ENCODE measurements at regions not wholly inside any gene's neighbourhood (a gene's known extent, or its start where the extent isn't known, plus 50 kb on each side); places are given as distances from the start of the nearest gene placed in this dataset.

DNA sequence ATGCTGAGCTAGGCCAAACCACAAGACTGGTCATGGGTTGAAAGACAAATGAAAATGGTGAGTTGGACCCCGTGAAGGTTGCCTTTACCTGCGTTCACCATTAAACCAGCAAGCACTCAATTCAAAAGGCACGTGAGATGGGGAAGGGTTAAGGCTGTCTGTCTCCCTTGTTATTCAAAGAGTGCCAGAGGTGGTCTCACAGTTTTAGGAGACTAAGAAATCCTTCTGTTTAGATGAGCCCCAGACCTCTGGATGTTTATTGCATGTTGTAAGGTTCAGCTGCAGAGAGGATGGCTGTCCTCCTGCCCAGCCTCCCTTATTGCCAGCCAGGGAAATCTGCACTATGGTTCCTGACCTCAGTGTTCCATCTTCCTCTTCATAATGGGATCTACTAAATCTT, 498.0 kb upstream of the CELF2 start:
- Histone ChIP-seq H3K36me3 (ENCODE audit: control insufficient read depth, insufficient read depth, low read length) (no peaks in the 10 kb centered on the region), H3K4me3 (ENCODE audit: low read depth, low read length) (no peak overlapping the region), H3K27me3 (ENCODE audit: control insufficient read depth, insufficient read depth, low read length) (no peaks in the 10 kb centered on the region)
- TF ChIP-seq, protein P1, sequence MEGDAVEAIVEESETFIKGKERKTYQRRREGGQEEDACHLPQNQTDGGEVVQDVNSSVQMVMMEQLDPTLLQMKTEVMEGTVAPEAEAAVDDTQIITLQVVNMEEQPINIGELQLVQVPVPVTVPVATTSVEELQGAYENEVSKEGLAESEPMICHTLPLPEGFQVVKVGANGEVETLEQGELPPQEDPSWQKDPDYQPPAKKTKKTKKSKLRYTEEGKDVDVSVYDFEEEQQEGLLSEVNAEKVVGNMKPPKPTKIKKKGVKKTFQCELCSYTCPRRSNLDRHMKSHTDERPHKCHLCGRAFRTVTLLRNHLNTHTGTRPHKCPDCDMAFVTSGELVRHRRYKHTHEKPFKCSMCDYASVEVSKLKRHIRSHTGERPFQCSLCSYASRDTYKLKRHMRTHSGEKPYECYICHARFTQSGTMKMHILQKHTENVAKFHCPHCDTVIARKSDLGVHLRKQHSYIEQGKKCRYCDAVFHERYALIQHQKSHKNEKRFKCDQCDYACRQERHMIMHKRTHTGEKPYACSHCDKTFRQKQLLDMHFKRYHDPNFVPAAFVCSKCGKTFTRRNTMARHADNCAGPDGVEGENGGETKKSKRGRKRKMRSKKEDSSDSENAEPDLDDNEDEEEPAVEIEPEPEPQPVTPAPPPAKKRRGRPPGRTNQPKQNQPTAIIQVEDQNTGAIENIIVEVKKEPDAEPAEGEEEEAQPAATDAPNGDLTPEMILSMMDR (IDR thresholded peaks at IDR 0.05; ENCODE audit: insufficient read depth, low read length, poor library complexity, severe bottlenecking): no peak
- no peak for DNase-seq (ENCODE audit: low read depth)

DNA sequence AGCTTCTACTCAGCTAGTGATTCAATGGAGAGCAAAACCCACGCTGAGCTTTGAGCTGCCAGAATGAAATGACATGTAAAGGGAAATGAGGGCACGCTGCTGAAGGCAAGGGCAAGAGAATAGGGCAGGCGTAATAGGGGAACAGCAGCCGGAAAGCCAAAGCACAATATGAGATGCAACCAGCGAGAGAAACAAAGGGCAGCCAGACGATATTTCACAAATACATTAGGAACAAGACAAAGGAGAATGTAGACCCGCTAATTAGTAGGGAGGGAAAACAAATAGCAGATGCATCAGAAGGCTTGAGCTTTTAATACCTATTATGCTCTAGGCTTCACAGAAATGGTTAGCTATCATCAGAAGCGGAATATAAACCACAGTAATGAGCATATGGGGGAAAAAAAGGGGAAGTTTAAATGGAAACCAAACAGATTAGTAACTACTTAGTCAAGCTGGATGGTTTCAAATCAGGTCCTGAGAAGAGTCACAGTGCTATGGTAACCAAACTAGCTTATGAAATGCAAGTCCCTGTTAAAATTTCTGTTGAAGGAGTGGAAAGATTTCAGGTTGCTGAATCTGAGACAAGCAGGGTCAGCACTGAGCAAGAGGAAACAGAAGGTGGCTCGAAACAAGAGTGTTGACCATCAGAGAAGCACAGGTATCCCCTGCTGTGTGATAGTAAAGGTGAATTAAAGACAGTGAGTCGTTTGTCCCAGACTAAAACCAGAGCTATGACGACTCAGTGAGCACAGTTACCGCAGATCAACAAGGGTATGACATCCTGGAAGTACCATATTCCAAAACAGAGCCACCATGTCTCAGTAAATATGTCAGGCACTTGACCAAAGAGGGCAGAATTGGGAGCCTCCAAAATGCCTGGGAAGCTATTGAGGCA, 496.9 kb upstream of the CELF2 start:
- no peak overlapping the region for H3K4me3 ChIP-seq (ENCODE audit: low read depth, low read length)
- no peak for DNase-seq (ENCODE audit: low read depth)
- no peaks in the 10 kb centered on the region for H3K27me3 ChIP-seq (ENCODE audit: control insufficient read depth, insufficient read depth, low read length)
- TF ChIP-seq, protein P1 (IDR thresholded peaks at IDR 0.05; ENCODE audit: insufficient read depth, low read length, poor library complexity, severe bottlenecking): no peak
- no peaks in the 10 kb centered on the region for H3K36me3 ChIP-seq (ENCODE audit: control insufficient read depth, insufficient read depth, low read length)

DNA sequence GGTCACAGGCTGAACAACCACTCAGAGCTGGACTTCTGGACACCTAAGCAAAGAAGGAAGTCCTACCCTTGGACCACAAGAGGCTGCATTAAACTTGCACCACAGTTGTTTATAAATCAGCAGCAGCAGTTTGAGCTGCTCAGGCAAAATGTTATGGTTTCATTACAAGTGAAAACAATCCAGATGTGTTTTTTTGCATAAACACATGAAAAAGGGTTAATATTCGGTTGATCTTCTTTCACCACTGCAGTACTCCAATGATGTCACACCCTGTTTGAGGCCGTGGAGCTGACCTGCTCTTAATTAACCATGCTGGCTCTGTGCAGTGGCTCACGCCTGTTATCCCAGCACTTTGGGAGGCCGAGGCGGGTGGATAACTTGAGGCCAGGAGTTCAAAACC, 490.8 kb upstream of the CELF2 start:
- no peaks in the 10 kb centered on the region for H3K27me3 ChIP-seq (ENCODE audit: control insufficient read depth, insufficient read depth, low read length)
- TF ChIP-seq, protein P1 (IDR thresholded peaks at IDR 0.05; ENCODE audit: insufficient read depth, low read length, poor library complexity, severe bottlenecking): no peak
- H3K4me3 ChIP-seq (ENCODE audit: low read depth, low read length): no peak overlapping the region
- DNase-seq (ENCODE audit: low read depth): no peak
- H3K36me3 ChIP-seq (ENCODE audit: control insufficient read depth, insufficient read depth, low read length): no peaks in the 10 kb centered on the region

DNA sequence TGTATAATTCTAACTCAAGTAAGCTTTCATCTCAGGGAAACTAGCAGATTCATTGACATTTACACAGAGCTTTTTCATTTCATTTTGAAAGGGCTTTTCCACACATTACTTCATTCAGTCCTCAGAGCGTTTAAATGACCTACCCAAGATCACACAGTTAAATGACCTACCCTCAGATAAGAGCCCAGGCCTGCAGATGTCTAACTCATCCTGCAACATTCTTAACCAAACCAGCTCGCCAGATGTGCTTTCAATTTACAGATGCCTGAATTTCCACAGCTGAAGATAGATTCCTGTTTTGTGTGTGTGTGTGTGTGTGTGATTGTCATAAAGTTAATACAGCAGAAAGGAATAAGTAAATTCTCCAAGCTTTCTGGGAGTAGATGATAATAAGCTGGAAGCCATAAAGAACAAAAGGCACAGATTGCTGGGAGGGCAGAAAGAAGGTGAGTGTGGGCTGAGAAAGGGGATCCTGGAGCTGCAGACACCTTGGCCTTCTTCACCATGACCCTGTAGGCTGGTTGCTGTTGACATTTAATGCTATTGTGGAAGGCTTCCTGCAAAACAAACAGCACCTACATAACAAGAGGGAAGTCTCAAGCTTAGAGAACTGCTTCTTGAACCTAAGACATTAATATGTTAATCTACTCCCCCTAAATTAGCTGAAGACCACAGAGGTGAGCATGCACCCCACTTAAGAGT, 489.7 kb upstream of the CELF2 start:
- no peaks in the 10 kb centered on the region for H3K36me3 ChIP-seq (ENCODE audit: control insufficient read depth, insufficient read depth, low read length)
- TF ChIP-seq, protein P1 (IDR thresholded peaks at IDR 0.05; ENCODE audit: insufficient read depth, low read length, poor library complexity, severe bottlenecking): no peak
- no peak overlapping the region for H3K4me3 ChIP-seq (ENCODE audit: low read depth, low read length)
- H3K27me3 ChIP-seq (ENCODE audit: control insufficient read depth, insufficient read depth, low read length): no peaks in the 10 kb centered on the region
- no peak for DNase-seq (ENCODE audit: low read depth)

DNA sequence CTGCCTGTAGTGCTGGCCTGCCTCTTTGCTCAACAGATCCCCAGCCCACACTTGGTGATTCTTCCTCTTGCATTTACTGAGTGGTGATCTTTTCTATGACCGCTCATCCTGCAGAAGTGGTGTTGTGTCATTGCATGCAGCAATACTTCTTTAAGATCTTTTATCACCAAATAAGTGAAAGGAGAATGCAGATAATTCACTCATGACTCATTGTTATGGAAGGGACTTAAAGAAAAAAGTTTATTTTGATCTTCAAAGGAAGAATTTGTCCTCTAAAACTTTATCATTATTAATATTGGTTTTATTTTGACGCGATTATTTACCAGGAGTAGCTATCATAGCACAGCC, 489.1 kb upstream of the CELF2 start:
- H3K27me3 ChIP-seq (ENCODE audit: control insufficient read depth, insufficient read depth, low read length): no peaks in the 10 kb centered on the region
- DNase-seq (ENCODE audit: low read depth): no peak

More for the DNA sequence above, 489.1 kb upstream of the CELF2 start:
- TF ChIP-seq, protein P1 (IDR thresholded peaks at IDR 0.05; ENCODE audit: insufficient read depth, low read length, poor library complexity, severe bottlenecking): no peak
- no peak overlapping the region for H3K4me3 ChIP-seq (ENCODE audit: low read depth, low read length)
- H3K36me3 ChIP-seq (ENCODE audit: control insufficient read depth, insufficient read depth, low read length): no peaks in the 10 kb centered on the region

All from kidney epithelial cell (primary cell).